Natural killer cell (primary cell): ENCODE measurements at regions not wholly inside any gene's neighbourhood (a gene's known extent, or its start where the extent isn't known, plus 50 kb on each side); places are given as distances from the start of the nearest gene placed in this dataset.

Experiments used
- ATAC-seq, 3 donors: fragments of 150-1000 bp in 2 of 3; fragments of 200-7000 bp in 1 of 3; cut with Tn5 transposase; 1 replicate in 1 of 3; 2 replicates in 2 of 3; pipeline ENCODE4 v1.10.0; 2021; ENCODE audit warnings: mild to moderate bottlenecking in 2 of 3, moderate library complexity in 2 of 3
- DNase-seq, 2 donors: peaks; one replicate each; pipeline versions ENCODE4 v3.0.0 to v3.0.0-alpha.2; 2013 to 2021; ENCODE audit warnings: mixed read lengths in 1 of 2
- H3K27ac ChIP-seq: one replicate; pipeline ENCODE4 v1.5.1; 2013; ENCODE audit warnings: mild to moderate bottlenecking, low read length
- H3K27me3 ChIP-seq: one replicate; pipeline ENCODE4 v1.6.1; 2013; ENCODE audit warnings: low read length; ENCODE audit not compliant: control insufficient read depth, insufficient read depth
- H3K36me3 ChIP-seq: one replicate; pipeline ENCODE4 v1.6.1; 2013; ENCODE audit warnings: low read length; ENCODE audit not compliant: control insufficient read depth, insufficient read depth
- H3K4me1 ChIP-seq: one replicate; pipeline ENCODE4 v1.6.1; 2013; ENCODE audit warnings: low read length; ENCODE audit not compliant: control insufficient read depth, insufficient read depth
- H3K4me3 ChIP-seq: one replicate; pipeline ENCODE4 v1.5.1; 2013; ENCODE audit warnings: low read length
- H3K9me3 ChIP-seq: one replicate; pipeline ENCODE4 v1.6.1; 2013; ENCODE audit warnings: low read length; ENCODE audit not compliant: control insufficient read depth, insufficient read depth
- H3K27ac Mint-ChIP-seq, 2 donors: one replicate each; pipeline ENCODE4 v1.8.0; 2022; ENCODE audit warnings: mild to moderate bottlenecking in 2 of 2, mixed read lengths in 2 of 2, moderate library complexity in 1 of 2
- H3K27me3 Mint-ChIP-seq, 2 donors: one replicate each; pipeline ENCODE4 v1.8.0; 2022; ENCODE audit warnings: low read depth in 2 of 2, mixed read lengths in 2 of 2
- H3K36me3 Mint-ChIP-seq: one replicate; pipeline ENCODE4 v1.8.0; 2022; ENCODE audit warnings: mixed read lengths
- H3K4me1 Mint-ChIP-seq, 2 donors: one replicate each; pipeline ENCODE4 v1.8.0; 2022; ENCODE audit warnings: mixed read lengths in 2 of 2
- H3K4me3 Mint-ChIP-seq: one replicate; pipeline ENCODE4 v1.8.0; 2022; ENCODE audit warnings: mild to moderate bottlenecking, moderate library complexity, mixed read lengths
- H3K9me3 Mint-ChIP-seq, 2 donors: one replicate each; pipeline ENCODE4 v1.8.0; 2022; ENCODE audit warnings: mixed read lengths in 2 of 2
- WGBS: methylation state at CpG from one replicate; pipeline ENCODE4 v1.1.7; 2013; ENCODE audit warnings: missing lambda C conversion rate; ENCODE audit not compliant: insufficient coverage; 5-methylcytosine and 5-hydroxymethylcytosine counted together
- intact Hi-C: fragments of 100-400 bp; cut with micrococcal nuclease; formaldehyde crosslinking; loops from one replicate; pipeline ENCODE4 v1.14.2; 2022
- TF ChIP-seq, protein P1 (sequence below): fragments of 200-600 bp; IDR thresholded peaks from one replicate; pipeline ENCODE4 v1.8.0; 2022; ENCODE audit warnings: antibody characterized with exemption

DNA sequence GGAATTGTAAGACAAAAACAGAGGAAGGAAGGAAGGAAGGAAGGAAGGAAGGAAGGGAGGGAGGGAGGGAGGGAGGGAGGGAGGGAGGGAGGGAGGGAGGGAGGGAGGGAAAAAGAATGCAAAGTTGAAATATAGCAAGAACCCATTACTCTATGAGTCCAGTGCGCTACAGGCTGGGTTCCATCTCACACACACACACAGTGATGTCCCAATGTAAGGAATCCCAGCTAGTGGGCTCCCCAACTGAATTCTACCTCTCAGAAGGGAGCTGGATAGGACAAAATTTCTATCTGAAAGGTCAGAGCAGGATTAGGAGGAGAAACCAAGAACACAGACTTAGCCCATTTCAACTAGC is 173.4 kb downstream of the DAD1 start:
- Mint-ChIP-seq H3K4me1 (peaks cover 51 to 54% of the 10 kb centered on the region in 2 donors), H3K27me3 (no peaks in the 10 kb centered on the region), H3K4me3 (no peak overlapping the region), H3K9me3 (no peaks in the 10 kb centered on the region), H3K27ac (peak overlapping the region in 1 of 2 donors; percentile 39), H3K36me3 (no peaks in the 10 kb centered on the region)
- 100% methylated on average over 1 of the region's 1 CpG for WGBS
- Histone ChIP-seq H3K4me1 (peaks cover 40% of the 10 kb centered on the region), H3K27ac (no peak overlapping the region), H3K9me3 (no peaks in the 10 kb centered on the region), H3K36me3 (no peaks in the 10 kb centered on the region), H3K4me3 (no peak overlapping the region), H3K27me3 (no peaks in the 10 kb centered on the region)
- intact Hi-C loops = no loop called here
- ATAC-seq (no peak), DNase-seq (no peak)
- TF ChIP-seq, protein P1, sequence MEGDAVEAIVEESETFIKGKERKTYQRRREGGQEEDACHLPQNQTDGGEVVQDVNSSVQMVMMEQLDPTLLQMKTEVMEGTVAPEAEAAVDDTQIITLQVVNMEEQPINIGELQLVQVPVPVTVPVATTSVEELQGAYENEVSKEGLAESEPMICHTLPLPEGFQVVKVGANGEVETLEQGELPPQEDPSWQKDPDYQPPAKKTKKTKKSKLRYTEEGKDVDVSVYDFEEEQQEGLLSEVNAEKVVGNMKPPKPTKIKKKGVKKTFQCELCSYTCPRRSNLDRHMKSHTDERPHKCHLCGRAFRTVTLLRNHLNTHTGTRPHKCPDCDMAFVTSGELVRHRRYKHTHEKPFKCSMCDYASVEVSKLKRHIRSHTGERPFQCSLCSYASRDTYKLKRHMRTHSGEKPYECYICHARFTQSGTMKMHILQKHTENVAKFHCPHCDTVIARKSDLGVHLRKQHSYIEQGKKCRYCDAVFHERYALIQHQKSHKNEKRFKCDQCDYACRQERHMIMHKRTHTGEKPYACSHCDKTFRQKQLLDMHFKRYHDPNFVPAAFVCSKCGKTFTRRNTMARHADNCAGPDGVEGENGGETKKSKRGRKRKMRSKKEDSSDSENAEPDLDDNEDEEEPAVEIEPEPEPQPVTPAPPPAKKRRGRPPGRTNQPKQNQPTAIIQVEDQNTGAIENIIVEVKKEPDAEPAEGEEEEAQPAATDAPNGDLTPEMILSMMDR = no peak

DNA sequence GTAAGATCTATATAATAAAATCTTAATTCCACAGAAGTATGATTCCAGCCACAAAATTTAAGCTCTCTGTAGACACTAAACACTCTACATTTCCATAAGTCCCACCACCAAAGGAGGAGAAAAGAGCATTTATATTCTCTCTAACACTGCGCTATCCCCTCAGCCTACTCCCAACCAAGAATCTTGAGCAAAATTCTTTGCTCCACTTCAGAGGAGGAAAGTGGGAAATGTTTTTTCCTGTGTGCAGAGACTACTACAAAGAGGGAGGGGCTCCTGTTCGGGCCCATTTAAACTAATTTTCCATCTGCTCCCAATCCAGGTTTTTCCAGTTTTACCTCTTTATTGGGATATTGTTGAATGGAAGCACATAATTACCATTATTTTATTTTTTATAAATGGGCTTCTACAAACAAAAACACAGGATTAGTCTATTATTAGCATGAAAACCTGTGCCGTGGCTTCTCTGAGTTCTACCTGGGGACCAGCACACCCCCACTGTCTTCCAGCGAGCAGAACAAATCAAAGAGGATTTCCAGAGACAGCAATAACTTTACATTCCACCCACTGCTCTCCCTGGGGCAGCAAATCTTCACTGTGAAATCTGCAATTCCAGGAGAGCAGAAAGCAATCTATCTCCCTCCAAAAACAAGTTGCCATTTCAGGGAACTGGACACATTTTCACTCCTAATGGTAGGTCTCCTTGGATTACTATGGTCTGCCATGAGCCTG is 174.0 kb downstream of the DAD1 start:
- H3K36me3 ChIP-seq = no peaks in the 10 kb centered on the region
- DNase-seq = no peak
- Mint-ChIP-seq H3K9me3 (no peaks in the 10 kb centered on the region), H3K27me3 (no peaks in the 10 kb centered on the region), H3K4me3 (no peak overlapping the region), H3K4me1 (peaks cover 51 to 54% of the 10 kb centered on the region in 2 donors), H3K36me3 (no peaks in the 10 kb centered on the region), H3K27ac (no peak overlapping the region)
- no peaks in the 10 kb centered on the region for H3K27me3 ChIP-seq
- intact Hi-C loops = no loop called here
- TF ChIP-seq, protein P1 = no peak
- 80% methylated on average over 2 of the region's 4 CpGs for WGBS
- H3K4me3 ChIP-seq = no peak overlapping the region
- H3K4me1 ChIP-seq = peaks cover 39% of the 10 kb centered on the region
- H3K9me3 ChIP-seq = no peaks in the 10 kb centered on the region
- no peak overlapping the region for H3K27ac ChIP-seq
- no peak for ATAC-seq

DNA sequence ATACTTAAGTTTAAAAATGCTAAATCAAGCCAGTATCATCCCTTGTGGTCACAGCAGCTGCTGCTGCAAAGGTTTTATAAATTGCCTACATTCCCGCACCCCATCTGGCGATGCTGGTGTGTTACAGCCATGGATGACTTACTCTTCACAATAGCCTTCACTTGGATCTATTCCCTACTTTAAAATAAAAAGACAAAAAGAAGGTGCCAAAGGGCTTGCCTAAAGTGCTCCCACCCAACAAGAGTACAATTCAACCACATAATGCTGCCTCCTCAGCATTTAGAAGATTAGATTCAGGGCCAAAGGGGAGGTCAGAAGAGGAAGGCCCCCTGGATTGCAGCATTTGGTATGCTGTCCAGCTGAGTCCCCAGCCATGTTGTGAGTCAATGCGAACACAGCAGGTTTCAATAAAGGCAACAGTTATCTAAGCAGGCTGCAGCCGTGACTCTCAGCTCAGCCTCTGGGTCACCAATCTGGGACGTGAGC is 176.1 kb downstream of the DAD1 start:
- H3K27me3 ChIP-seq = no peaks in the 10 kb centered on the region
- no peaks in the 10 kb centered on the region for H3K9me3 Mint-ChIP-seq
- H3K36me3 Mint-ChIP-seq = no peaks in the 10 kb centered on the region
- no peak overlapping the region for H3K4me3 Mint-ChIP-seq
- peaks cover 0 to 3% of the 10 kb centered on the region in 2 donors for H3K27me3 Mint-ChIP-seq
- no peak overlapping the region for H3K4me3 ChIP-seq
- H3K36me3 ChIP-seq = no peaks in the 10 kb centered on the region
- peaks cover 22% of the 10 kb centered on the region for H3K4me1 ChIP-seq
- TF ChIP-seq, protein P1 = no peak
- H3K27ac ChIP-seq = no peak overlapping the region
- intact Hi-C loops = no loop called here
- H3K4me1 Mint-ChIP-seq = peaks cover 33 to 37% of the 10 kb centered on the region in 2 donors
- H3K9me3 ChIP-seq = no peaks in the 10 kb centered on the region
- ATAC-seq (no peak), DNase-seq (no peak)
- WGBS = 96% methylated on average over 5 of the region's 5 CpGs
- no peak overlapping the region for H3K27ac Mint-ChIP-seq
